ENCODE measurements at regions not wholly inside any gene's neighbourhood (a gene's known extent, or its start where the extent isn't known, plus 50 kb on each side); places are given as distances from the start of the nearest gene placed in this dataset.
A peak's percentile ranks its signal among the peaks of the same experiment; 100 is the strongest.

- ATAC-seq (ENCODE audit: low FRiP score in 2 of 2), result no peak
- no peak overlapping the region for H3K27ac ChIP-seq
- H3K27me3 ChIP-seq, result no peaks in the 10 kb centered on the region
- H3K4me3 ChIP-seq, result no peak overlapping the region
- WGBS, 2 donors, result 94 to 96% methylated on average over 15 to 16 of the region's 17 CpGs
- H3K36me3 ChIP-seq, result no peaks in the 10 kb centered on the region
- H3K9me3 ChIP-seq, result peaks cover 0 to 11% (median 0%) of the 10 kb centered on the region in 4 donors
- DNase-seq, result peak in 1 of 2 donors; percentile 59
- H3K4me1 ChIP-seq, result no peaks in the 10 kb centered on the region
- no peak for TF ChIP-seq POLR2A (IDR thresholded peaks at IDR 0.05)
- TF ChIP-seq EP300 (IDR thresholded peaks at IDR 0.05), result no peak
- no peak for TF ChIP-seq POLR2AphosphoS5 (IDR thresholded peaks at IDR 0.05)
- no peak for TF ChIP-seq CTCF (IDR thresholded peaks at IDR 0.05)
These were observed 479.7 kb downstream of the MMUT start for GRCh38 chr6:48983377-48983776.

GRCh38 chr6:48979806-48980205, 483.2 kb downstream of the MMUT start:
- WGBS, 2 donors, result 63 to 91% methylated on average over 1 to 2 of the region's 2 CpGs
- Histone ChIP-seq H3K9me3 (peaks cover 0 to 11% (median 0%) of the 10 kb centered on the region in 4 donors), H3K4me3 (no peak overlapping the region), H3K27ac (no peak overlapping the region), H3K4me1 (no peaks in the 10 kb centered on the region), H3K36me3 (no peaks in the 10 kb centered on the region), H3K27me3 (no peaks in the 10 kb centered on the region)
- TF ChIP-seq EP300 (IDR thresholded peaks at IDR 0.05), result no peak
- TF ChIP-seq CTCF (IDR thresholded peaks at IDR 0.05), result no peak
- no peak for TF ChIP-seq POLR2AphosphoS5 (IDR thresholded peaks at IDR 0.05)
- no peak for TF ChIP-seq POLR2A (IDR thresholded peaks at IDR 0.05)
- ATAC-seq (ENCODE audit: low FRiP score in 2 of 2) (no peak), DNase-seq (no peak)

GRCh38 chr6:48979085-48979484, 484.0 kb downstream of the MMUT start:
- Histone ChIP-seq H3K36me3 (no peaks in the 10 kb centered on the region), H3K4me3 (no peak overlapping the region), H3K27me3 (no peaks in the 10 kb centered on the region), H3K9me3 (peaks cover 0 to 9% (median 0%) of the 10 kb centered on the region in 4 donors), H3K27ac (no peak overlapping the region), H3K4me1 (no peaks in the 10 kb centered on the region)
- ATAC-seq (ENCODE audit: low FRiP score in 2 of 2) (no peak), DNase-seq (no peak)
- WGBS, 2 donors, result 92 to 93% methylated on average over 6 to 8 of the region's 8 CpGs
- TF ChIP-seq EP300 (IDR thresholded peaks at IDR 0.05), result no peak
- no peak for TF ChIP-seq POLR2A (IDR thresholded peaks at IDR 0.05)
- TF ChIP-seq POLR2AphosphoS5 (IDR thresholded peaks at IDR 0.05), result no peak
- TF ChIP-seq CTCF (IDR thresholded peaks at IDR 0.05), result no peak

GRCh38 chr6:48978016-48978415, 485.0 kb downstream of the MMUT start:
- no peak for ATAC-seq (ENCODE audit: low FRiP score in 2 of 2)
- no peak for DNase-seq
- H3K4me3 ChIP-seq, result no peak overlapping the region
- no peaks in the 10 kb centered on the region for H3K4me1 ChIP-seq
- H3K9me3 ChIP-seq, result no peaks in the 10 kb centered on the region
- no peaks in the 10 kb centered on the region for H3K36me3 ChIP-seq
- 84 to 90% methylated on average over 3 of the region's 3 CpGs for WGBS, 2 donors
- H3K27me3 ChIP-seq, result no peaks in the 10 kb centered on the region
- TF ChIP-seq POLR2AphosphoS5 (IDR thresholded peaks at IDR 0.05) (no peak), POLR2A (IDR thresholded peaks at IDR 0.05) (no peak), CTCF (IDR thresholded peaks at IDR 0.05) (no peak), EP300 (IDR thresholded peaks at IDR 0.05) (no peak)
- H3K27ac ChIP-seq, result no peak overlapping the region

GRCh38 chr6:48977573-48977972, 485.5 kb downstream of the MMUT start:
- no peak overlapping the region for H3K27ac ChIP-seq
- TF ChIP-seq EP300 (IDR thresholded peaks at IDR 0.05) (no peak), POLR2AphosphoS5 (IDR thresholded peaks at IDR 0.05) (no peak), POLR2A (IDR thresholded peaks at IDR 0.05) (no peak), CTCF (IDR thresholded peaks at IDR 0.05) (no peak)
- DNase-seq (no peak), ATAC-seq (ENCODE audit: low FRiP score in 2 of 2) (no peak)
- H3K9me3 ChIP-seq, result no peaks in the 10 kb centered on the region
- no peaks in the 10 kb centered on the region for H3K36me3 ChIP-seq
- H3K4me3 ChIP-seq, result no peak overlapping the region
- WGBS, 2 donors, result 88 to 96% methylated on average over 1 of the region's 1 CpG
- H3K27me3 ChIP-seq, result no peaks in the 10 kb centered on the region
- H3K4me1 ChIP-seq, result no peaks in the 10 kb centered on the region
